GM12874 (cell line): ENCODE measurements at regions not wholly inside any gene's neighbourhood (a gene's known extent, or its start where the extent isn't known, plus 50 kb on each side); places are given as distances from the start of the nearest gene placed in this dataset.

Experiments used
- TF ChIP-seq, protein P1 (sequence below): IDR thresholded peaks from 2 replicates; pipeline ENCODE4 v1.5.1; 2011; ENCODE audit warnings: low read depth, mild to moderate bottlenecking, control low read depth, low read length, moderate library complexity; ENCODE audit not compliant: insufficient read depth

DNA sequence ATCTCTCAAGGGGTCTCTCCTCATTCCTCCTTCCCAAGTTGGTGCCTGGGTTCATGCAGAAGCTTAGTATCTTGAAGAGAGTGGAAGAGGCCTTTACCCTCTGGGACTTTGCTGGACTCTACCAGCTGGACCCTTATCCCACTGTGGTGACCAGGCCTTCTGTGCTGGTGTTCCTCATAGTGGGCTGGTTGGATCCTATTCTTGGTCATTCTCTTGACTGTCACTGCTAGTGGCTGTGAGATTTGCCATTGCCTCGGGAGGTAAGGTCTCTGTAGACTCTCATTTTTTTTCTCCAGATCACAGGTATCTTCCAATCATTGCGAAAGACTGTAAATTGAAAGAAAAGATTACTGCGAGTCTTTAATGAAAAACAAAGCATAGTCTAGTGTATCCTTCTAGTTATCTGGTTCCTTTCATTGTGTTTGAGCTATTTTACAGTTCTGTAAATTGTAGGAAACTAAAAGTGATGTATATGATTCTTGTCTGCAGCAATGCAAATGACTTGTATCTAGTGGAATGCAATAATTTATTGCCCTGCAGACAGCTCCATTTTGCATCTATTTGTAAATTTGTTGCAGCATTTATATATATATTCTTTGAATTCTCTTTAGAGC, 217.9 kb downstream of the AEBP2 start:
- TF ChIP-seq, protein P1, sequence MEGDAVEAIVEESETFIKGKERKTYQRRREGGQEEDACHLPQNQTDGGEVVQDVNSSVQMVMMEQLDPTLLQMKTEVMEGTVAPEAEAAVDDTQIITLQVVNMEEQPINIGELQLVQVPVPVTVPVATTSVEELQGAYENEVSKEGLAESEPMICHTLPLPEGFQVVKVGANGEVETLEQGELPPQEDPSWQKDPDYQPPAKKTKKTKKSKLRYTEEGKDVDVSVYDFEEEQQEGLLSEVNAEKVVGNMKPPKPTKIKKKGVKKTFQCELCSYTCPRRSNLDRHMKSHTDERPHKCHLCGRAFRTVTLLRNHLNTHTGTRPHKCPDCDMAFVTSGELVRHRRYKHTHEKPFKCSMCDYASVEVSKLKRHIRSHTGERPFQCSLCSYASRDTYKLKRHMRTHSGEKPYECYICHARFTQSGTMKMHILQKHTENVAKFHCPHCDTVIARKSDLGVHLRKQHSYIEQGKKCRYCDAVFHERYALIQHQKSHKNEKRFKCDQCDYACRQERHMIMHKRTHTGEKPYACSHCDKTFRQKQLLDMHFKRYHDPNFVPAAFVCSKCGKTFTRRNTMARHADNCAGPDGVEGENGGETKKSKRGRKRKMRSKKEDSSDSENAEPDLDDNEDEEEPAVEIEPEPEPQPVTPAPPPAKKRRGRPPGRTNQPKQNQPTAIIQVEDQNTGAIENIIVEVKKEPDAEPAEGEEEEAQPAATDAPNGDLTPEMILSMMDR = no peak

DNA sequence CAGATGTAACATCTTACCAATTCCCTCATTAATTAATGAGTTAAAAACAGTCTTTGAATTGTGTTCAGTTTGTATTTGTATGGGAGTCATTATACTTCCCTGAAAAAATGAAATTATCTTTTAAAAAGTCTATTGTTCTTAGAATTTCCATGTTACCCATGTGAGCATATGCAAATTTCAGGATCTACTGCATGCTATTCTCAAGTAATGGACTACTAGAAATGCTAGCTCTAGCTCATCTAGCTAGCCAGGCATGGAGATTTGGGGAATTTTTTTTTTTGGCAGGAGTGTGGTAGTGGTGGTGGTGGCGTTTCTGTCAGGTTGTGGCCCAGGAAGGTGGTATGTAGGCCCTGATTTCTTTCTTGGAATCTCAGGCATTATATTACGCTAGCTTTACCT, 218.4 kb downstream of the AEBP2 start:
- TF ChIP-seq, protein P1 = no peak

GRCh38 chr12:19659086-19659485, 219.8 kb downstream of the AEBP2 start:
- TF ChIP-seq, protein P1 = no peak

- TF ChIP-seq, protein P1 = no peak
Measured at GRCh38 chr12:19659501-19659900, 220.2 kb downstream of the AEBP2 start.

GRCh38 chr12:19665121-19665900, 226.0 kb downstream of the AEBP2 start:
- TF ChIP-seq, protein P1 = no peak

- TF ChIP-seq, protein P1 = no peak
Measured at GRCh38 chr12:19666070-19666469, 226.8 kb downstream of the AEBP2 start.

GRCh38 chr12:19669793-19670192, 230.5 kb downstream of the AEBP2 start:
- TF ChIP-seq, protein P1 = no peak
